ENCODE measurements at regions not wholly inside any gene's neighbourhood (a gene's known extent, or its start where the extent isn't known, plus 50 kb on each side); places are given as distances from the start of the nearest gene placed in this dataset.

- Histone ChIP-seq H3K27ac (no peak overlapping the region), H3K4me1 (ENCODE audit: insufficient read depth) (no peaks in the 10 kb centered on the region), H2AFZ (no peak overlapping the region), H3K4me3 (no peak overlapping the region), H3K27me3 (no peaks in the 10 kb centered on the region), H3K4me2 (no peak overlapping the region), H3K36me3 (replicated peaks; ENCODE audit: insufficient read depth, low read depth) (no peaks in the 10 kb centered on the region), H3K79me2 (no peaks in the 10 kb centered on the region), H3K9me2 (replicated peaks; ENCODE audit: insufficient read depth) (no peaks in the 10 kb centered on the region), H4K20me1 (ENCODE audit: insufficient read depth, poor library complexity, severe bottlenecking) (no peaks in the 10 kb centered on the region), H3K9me3 (ENCODE audit: low read depth) (no peaks in the 10 kb centered on the region)
- no peak for DNase-seq (ENCODE audit: low spot score)
- 76% methylated on average over 7 of the region's 7 CpGs for WGBS (ENCODE audit: low lambda C conversion rate, missing lambda C conversion rate)
- TF ChIP-seq CTCF (IDR thresholded peaks at IDR 0.05; ENCODE audit: poor library complexity), result no peak
- no peak for TF ChIP-seq EZH2phosphoT487 (IDR thresholded peaks at IDR 0.05; ENCODE audit: low read depth, severe bottlenecking, unreplicated experiment)
- TF ChIP-seq EZH2 (IDR thresholded peaks at IDR 0.05; ENCODE audit: borderline replicate concordance), result no peak
These were observed 519.8 kb upstream of the MYT1L start for GRCh38 chr2:2850859-2851258.

GRCh38 chr2:2850218-2850755 is 519.2 kb upstream of the MYT1L start:
- Histone ChIP-seq H3K4me2 (no peak overlapping the region), H3K9me3 (ENCODE audit: low read depth) (no peaks in the 10 kb centered on the region), H3K36me3 (replicated peaks; ENCODE audit: insufficient read depth, low read depth) (no peaks in the 10 kb centered on the region), H3K4me3 (no peak overlapping the region), H3K27ac (no peak overlapping the region), H4K20me1 (ENCODE audit: insufficient read depth, poor library complexity, severe bottlenecking) (no peaks in the 10 kb centered on the region), H3K79me2 (no peaks in the 10 kb centered on the region), H3K9me2 (replicated peaks; ENCODE audit: insufficient read depth) (no peaks in the 10 kb centered on the region), H3K4me1 (ENCODE audit: insufficient read depth) (no peaks in the 10 kb centered on the region), H3K27me3 (no peaks in the 10 kb centered on the region), H2AFZ (no peak overlapping the region)
- no peak for DNase-seq (ENCODE audit: low spot score)
- TF ChIP-seq EZH2 (IDR thresholded peaks at IDR 0.05; ENCODE audit: borderline replicate concordance), result no peak
- TF ChIP-seq EZH2phosphoT487 (IDR thresholded peaks at IDR 0.05; ENCODE audit: low read depth, severe bottlenecking, unreplicated experiment), result no peak
- no peak for TF ChIP-seq CTCF (IDR thresholded peaks at IDR 0.05; ENCODE audit: poor library complexity)
- 91% methylated on average over 21 of the region's 22 CpGs for WGBS (ENCODE audit: low lambda C conversion rate, missing lambda C conversion rate)

GRCh38 chr2:2849464-2850217 is 518.6 kb upstream of the MYT1L start:
- Histone ChIP-seq H3K4me3 (no peak overlapping the region), H3K4me1 (ENCODE audit: insufficient read depth) (no peaks in the 10 kb centered on the region), H3K27me3 (no peaks in the 10 kb centered on the region), H3K9me2 (replicated peaks; ENCODE audit: insufficient read depth) (no peaks in the 10 kb centered on the region), H4K20me1 (ENCODE audit: insufficient read depth, poor library complexity, severe bottlenecking) (no peaks in the 10 kb centered on the region), H3K36me3 (replicated peaks; ENCODE audit: insufficient read depth, low read depth) (no peaks in the 10 kb centered on the region), H2AFZ (no peak overlapping the region), H3K4me2 (no peak overlapping the region), H3K9me3 (ENCODE audit: low read depth) (no peaks in the 10 kb centered on the region), H3K27ac (no peak overlapping the region), H3K79me2 (no peaks in the 10 kb centered on the region)
- WGBS (ENCODE audit: low lambda C conversion rate, missing lambda C conversion rate), result 82% methylated on average over 15 of the region's 15 CpGs
- DNase-seq (ENCODE audit: low spot score), result no peak
- TF ChIP-seq EZH2 (IDR thresholded peaks at IDR 0.05; ENCODE audit: borderline replicate concordance) (no peak), CTCF (IDR thresholded peaks at IDR 0.05; ENCODE audit: poor library complexity) (no peak), EZH2phosphoT487 (IDR thresholded peaks at IDR 0.05; ENCODE audit: low read depth, severe bottlenecking, unreplicated experiment) (no peak)
